ENCODE measurements at regions not wholly inside any gene's neighbourhood (a gene's known extent, or its start where the extent isn't known, plus 50 kb on each side); places are given as distances from the start of the nearest gene placed in this dataset.

- DNase-seq: no peak
Measured at GRCh38 chr10:78277314-78278057, 243.8 kb downstream of the RPS24 start.

- DNase-seq: no peak
Measured at GRCh38 chr10:78278058-78278404, 244.4 kb downstream of the RPS24 start.

- no peak for DNase-seq
Measured at GRCh38 chr10:78279756-78280155, 246.1 kb downstream of the RPS24 start.

GRCh38 chr10:78280604-78281003 lies 246.9 kb downstream of the RPS24 start:
- DNase-seq: no peak

GRCh38 chr10:78281627-78282026 lies 248.0 kb downstream of the RPS24 start:
- DNase-seq: no peak

GRCh38 chr10:78283069-78283682 lies 249.5 kb downstream of the RPS24 start:
- DNase-seq: no peak

GRCh38 chr10:78284381-78284780 lies 250.7 kb downstream of the RPS24 start:
- no peak for DNase-seq

GRCh38 chr10:78285226-78285625 lies 251.6 kb downstream of the RPS24 start:
- DNase-seq: no peak

- DNase-seq: no peak
Measured at GRCh38 chr10:78286186-78286585, 252.5 kb downstream of the RPS24 start.

GRCh38 chr10:78286668-78287067 lies 253.0 kb downstream of the RPS24 start:
- no peak for DNase-seq

GRCh38 chr10:78287618-78288017 lies 254.0 kb downstream of the RPS24 start:
- no peak for DNase-seq

- no peak for DNase-seq
Measured at GRCh38 chr10:78288663-78289062, 255.0 kb downstream of the RPS24 start.

- DNase-seq: no peak
Measured at GRCh38 chr10:78290131-78290750, 256.6 kb downstream of the RPS24 start.

GRCh38 chr10:78291722-78292121 lies 258.1 kb downstream of the RPS24 start:
- DNase-seq: no peak

- DNase-seq: no peak
Measured at GRCh38 chr10:78292250-78292981, 258.8 kb downstream of the RPS24 start.

GRCh38 chr10:78292982-78293865 lies 259.6 kb downstream of the RPS24 start:
- no peak for DNase-seq

- no peak for DNase-seq
Measured at GRCh38 chr10:78295242-78295641, 261.6 kb downstream of the RPS24 start.

- peak; percentile 33 for DNase-seq
Measured at GRCh38 chr10:78296785-78297184, 263.1 kb downstream of the RPS24 start.

- DNase-seq: no peak
Measured at GRCh38 chr10:78297997-78298396, 264.3 kb downstream of the RPS24 start.

- DNase-seq: no peak
Measured at GRCh38 chr10:78298835-78299234, 265.2 kb downstream of the RPS24 start.

GRCh38 chr10:78299851-78300468 lies 266.3 kb downstream of the RPS24 start:
- peak; percentile 36 for DNase-seq

GRCh38 chr10:78300526-78300925 lies 266.9 kb downstream of the RPS24 start:
- DNase-seq: no peak

Measured in hematopoietic multipotent progenitor cell treated with erythropoietin and hydrocortisone succinate and interleukin-3 and kit ligand, for 6 days (in vitro differentiated cells).